Common myeloid progenitor, CD34-positive (primary cell): ENCODE measurements at regions not wholly inside any gene's neighbourhood (a gene's known extent, or its start where the extent isn't known, plus 50 kb on each side); places are given as distances from the start of the nearest gene placed in this dataset.
"Not testable (repeated sequence)": the region's sequence is repeated elsewhere in the genome, so short reads cannot be mapped to it uniquely, and the experiment has no call there.

Experiments used
- CTCF ChIA-PET: fragments of 350-600 bp; sonication (Branson Sonifier 250); formaldehyde crosslinking; loops from one replicate; lab custom pipeline; 2021; ENCODE audit warnings: antibody characterized with exemption; lab: Charles Lee
- POLR2A ChIA-PET: fragments of 350-600 bp; sonication (Branson Sonifier 250); formaldehyde crosslinking; loops from one replicate; lab custom pipeline; 2021; ENCODE audit warnings: antibody characterized with exemption; lab: Charles Lee
- DNase-seq, 3 donors: peaks; one replicate each; pipeline versions ENCODE4 v3.0.0 to v3.0.0-alpha.2; 2013
- H3K27ac ChIP-seq, 2 experiments: 1 replicate in 1 of 2; 2 replicates in 1 of 2; pipeline ENCODE4 v1.7.0; 2013; ENCODE audit warnings: inconsistent platforms in 2 of 2, low read length in 2 of 2, mild to moderate bottlenecking in 2 of 2, low read depth in 1 of 2, moderate library complexity in 1 of 2; ENCODE audit not compliant: severe bottlenecking in 2 of 2, insufficient read depth in 1 of 2, poor library complexity in 1 of 2
- H3K27me3 ChIP-seq, 5 experiments: replicated peaks in 2 of 5; 1 replicate in 3 of 5; 2 replicates in 2 of 5; pipeline versions ENCODE4 v1.6.1 to v1.7.0; 2013; ENCODE audit warnings: low read length in 4 of 5, mild to moderate bottlenecking in 2 of 5, moderate library complexity in 2 of 5, inconsistent platforms in 1 of 5; ENCODE audit not compliant: insufficient read depth in 5 of 5, control insufficient read depth in 4 of 5
- H3K36me3 ChIP-seq, 4 experiments: 1 replicate in 2 of 4; 2 replicates in 2 of 4; pipeline versions ENCODE4 v1.6.1 to v1.7.0; 2013; ENCODE audit warnings: low read length in 3 of 4, control low read depth in 1 of 4, mild to moderate bottlenecking in 1 of 4; ENCODE audit not compliant: control insufficient read depth in 4 of 4, insufficient read depth in 4 of 4
- H3K4me1 ChIP-seq, 4 experiments: 1 replicate in 3 of 4; 2 replicates in 1 of 4; pipeline versions ENCODE4 v1.6.1 to v1.7.1; 2013; ENCODE audit warnings: low read length in 3 of 4, mild to moderate bottlenecking in 3 of 4, control low read depth in 1 of 4, inconsistent platforms in 1 of 4, moderate library complexity in 1 of 4; ENCODE audit not compliant: control insufficient read depth in 4 of 4, insufficient read depth in 4 of 4; ENCODE audit errors: control extremely low read depth in 1 of 4
- H3K4me3 ChIP-seq, 7 experiments: 1 replicate in 4 of 7; 2 replicates in 3 of 7; pipeline versions ENCODE4 v1.5.1 to v1.7.0; 2013; ENCODE audit warnings: mild to moderate bottlenecking in 7 of 7, low read length in 6 of 7, moderate library complexity in 6 of 7, inconsistent platforms in 2 of 7, low read depth in 2 of 7, control low read depth in 1 of 7; ENCODE audit not compliant: insufficient read depth in 4 of 7, control insufficient read depth in 1 of 7; ENCODE audit errors: extremely low read depth in 1 of 7
- H3K9me3 ChIP-seq, 5 experiments: 1 replicate in 4 of 5; 2 replicates in 1 of 5; pipeline versions ENCODE4 v1.6.1 to v1.7.1; 2013; ENCODE audit warnings: low read length in 4 of 5, mild to moderate bottlenecking in 2 of 5, inconsistent platforms in 1 of 5, low read depth in 1 of 5, moderate library complexity in 1 of 5; ENCODE audit not compliant: control insufficient read depth in 4 of 5, insufficient read depth in 2 of 5; ENCODE audit errors: control extremely low read depth in 1 of 5
- WGBS: methylation state at CpG from one replicate; pipeline ENCODE4 v1.1.5; 2013; ENCODE audit not compliant: insufficient coverage; 5-methylcytosine and 5-hydroxymethylcytosine counted together

DNA sequence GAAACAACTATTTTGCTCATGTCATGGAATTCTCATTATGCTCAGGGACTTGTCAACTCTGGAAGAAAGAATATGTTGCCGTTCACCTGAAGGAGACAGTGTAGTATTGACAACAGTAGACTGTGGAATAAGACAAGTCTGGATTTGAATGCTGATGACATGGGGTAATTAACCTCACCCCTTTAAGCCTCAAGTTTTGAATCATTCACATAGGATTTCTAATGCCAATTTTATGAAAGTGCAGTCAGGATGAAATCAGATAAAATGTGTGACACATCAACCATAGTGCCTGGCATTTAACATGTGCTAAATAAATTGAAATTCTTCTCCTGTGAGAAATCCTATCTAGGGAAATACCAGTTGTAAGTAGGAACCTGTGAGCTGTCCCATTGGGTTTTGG, 305.8 kb downstream of the KIF20B start:
- no peaks in the 10 kb centered on the region for H3K4me1 ChIP-seq
- peaks cover 0 to 4% (median 0%) of the 10 kb centered on the region in 5 experiments for H3K9me3 ChIP-seq
- POLR2A ChIA-PET, result no interaction called here
- no peak overlapping the region for H3K27ac ChIP-seq
- H3K27me3 ChIP-seq, result no peaks in the 10 kb centered on the region
- CTCF ChIA-PET, result no interaction called here
- H3K4me3 ChIP-seq, result no peak overlapping the region
- H3K36me3 ChIP-seq, result no peaks in the 10 kb centered on the region
- DNase-seq, result no peak
- whole genome bisulfite sequencing, result no CpG with 5 or more reads among the region's 1 CpG

DNA sequence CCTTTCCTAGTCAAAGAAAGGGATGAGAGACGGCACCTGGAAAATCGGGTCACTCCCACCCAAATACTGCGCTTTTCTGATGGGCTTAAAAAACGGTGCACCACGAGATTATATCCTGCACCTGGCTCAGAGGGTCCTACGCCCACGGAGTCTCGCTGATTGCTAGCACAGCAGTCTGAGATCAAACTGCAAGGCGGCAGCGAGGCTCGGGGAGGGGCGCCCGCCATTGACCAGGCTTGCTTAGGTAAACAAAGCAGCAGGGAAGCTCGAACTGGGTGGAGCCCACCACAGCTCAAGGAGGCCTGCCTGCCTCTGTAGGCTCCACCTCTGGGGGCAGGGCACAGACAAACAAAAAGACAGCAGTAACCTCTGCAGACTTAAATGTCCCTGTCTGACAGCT, 309.9 kb downstream of the KIF20B start:
- WGBS, result no CpG with 5 or more reads among the region's 14 CpGs

DNA sequence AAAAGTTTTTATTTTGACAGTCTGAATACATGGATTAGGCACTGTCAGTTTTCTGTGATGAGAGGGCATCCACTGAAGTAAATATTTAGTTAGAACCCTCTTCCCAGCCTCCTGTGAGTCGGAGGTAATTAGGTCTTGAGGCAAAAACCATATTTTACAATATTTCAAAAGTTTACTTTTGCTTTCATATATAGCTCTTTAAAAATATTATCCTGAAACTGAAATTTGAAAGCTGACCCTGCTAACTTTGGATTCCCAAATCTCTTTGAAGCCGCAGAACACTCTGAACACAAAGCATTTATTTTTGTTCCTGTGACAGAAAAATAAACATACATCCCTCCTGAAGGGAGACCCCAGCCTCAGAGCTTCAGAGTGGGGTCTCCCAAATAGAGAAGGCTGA, 317.4 kb downstream of the KIF20B start:
- 100% methylated on average over 1 of the region's 2 CpGs for WGBS
- CTCF ChIA-PET, result no interaction called here
- no peak for DNase-seq

More for the DNA sequence above, 309.9 kb downstream of the KIF20B start:
- H3K27ac ChIP-seq, H3K4me1 ChIP-seq, H3K27me3 ChIP-seq, H3K4me3 ChIP-seq, H3K36me3 ChIP-seq, POLR2A ChIA-PET, CTCF ChIA-PET, H3K9me3 ChIP-seq, DNase-seq: not testable (repeated sequence)

DNA sequence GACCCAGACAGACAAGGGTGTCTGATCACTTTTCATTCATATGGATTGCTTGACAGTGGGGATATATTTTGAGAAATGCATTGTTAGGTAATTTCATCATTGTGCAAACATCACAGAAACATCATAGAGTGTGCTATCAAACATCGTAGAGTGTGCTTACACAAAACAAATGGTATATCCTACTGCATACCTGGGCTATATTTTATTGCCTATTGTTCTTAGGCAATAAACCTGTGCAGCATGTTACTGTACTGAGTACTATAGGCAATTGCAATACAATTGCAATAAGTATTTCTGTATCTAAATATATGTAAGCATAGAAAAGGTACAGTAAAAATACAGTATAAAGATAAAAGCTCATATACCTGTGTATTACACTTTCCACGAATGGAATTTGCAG, 319.1 kb downstream of the KIF20B start:
- Histone ChIP-seq H3K27me3 (no peaks in the 10 kb centered on the region), H3K4me3 (no peak overlapping the region), H3K36me3 (no peaks in the 10 kb centered on the region), H3K9me3 (no peaks in the 10 kb centered on the region), H3K27ac (no peak overlapping the region), H3K4me1 (no peaks in the 10 kb centered on the region)
- ChIA-PET CTCF (no interaction called here), POLR2A (no interaction called here)
- DNase-seq, result no peak
- WGBS, result no CpG with 5 or more reads among the region's 2 CpGs

More for the DNA sequence above, 317.4 kb downstream of the KIF20B start:
- H3K27me3 ChIP-seq, result no peaks in the 10 kb centered on the region
- H3K9me3 ChIP-seq, result no peaks in the 10 kb centered on the region
- no peaks in the 10 kb centered on the region for H3K4me1 ChIP-seq
- no peak overlapping the region for H3K27ac ChIP-seq
- H3K36me3 ChIP-seq, result no peaks in the 10 kb centered on the region
- no peak overlapping the region for H3K4me3 ChIP-seq
- POLR2A ChIA-PET, result no interaction called here

DNA sequence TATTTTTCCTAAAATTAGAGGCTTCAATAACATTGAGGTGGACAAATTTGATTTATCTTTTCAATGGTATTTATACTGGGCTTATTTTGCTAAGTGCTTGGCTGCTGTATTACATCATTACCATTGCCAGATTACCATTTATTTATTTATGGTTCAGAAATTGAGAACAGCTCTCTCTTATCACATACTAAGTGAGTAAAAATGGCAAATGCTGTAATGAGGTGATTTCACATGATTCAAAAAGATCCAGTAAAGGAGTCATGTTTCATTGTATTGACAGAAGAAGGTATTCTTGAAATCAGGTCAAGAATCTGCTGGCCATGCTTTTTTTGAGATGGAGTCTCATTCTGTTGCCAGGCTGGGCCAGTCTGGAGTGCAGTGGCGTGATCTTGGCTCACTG, 322.6 kb downstream of the KIF20B start:
- no peak overlapping the region for H3K27ac ChIP-seq
- no peak for DNase-seq
- CTCF ChIA-PET, result no interaction called here
- H3K4me3 ChIP-seq, result no peak overlapping the region
- H3K4me1 ChIP-seq, result no peaks in the 10 kb centered on the region
- H3K27me3 ChIP-seq, result no peaks in the 10 kb centered on the region
- WGBS, result no CpG with 5 or more reads among the region's 1 CpG
- no peaks in the 10 kb centered on the region for H3K9me3 ChIP-seq
- POLR2A ChIA-PET, result no interaction called here
- H3K36me3 ChIP-seq, result no peaks in the 10 kb centered on the region

DNA sequence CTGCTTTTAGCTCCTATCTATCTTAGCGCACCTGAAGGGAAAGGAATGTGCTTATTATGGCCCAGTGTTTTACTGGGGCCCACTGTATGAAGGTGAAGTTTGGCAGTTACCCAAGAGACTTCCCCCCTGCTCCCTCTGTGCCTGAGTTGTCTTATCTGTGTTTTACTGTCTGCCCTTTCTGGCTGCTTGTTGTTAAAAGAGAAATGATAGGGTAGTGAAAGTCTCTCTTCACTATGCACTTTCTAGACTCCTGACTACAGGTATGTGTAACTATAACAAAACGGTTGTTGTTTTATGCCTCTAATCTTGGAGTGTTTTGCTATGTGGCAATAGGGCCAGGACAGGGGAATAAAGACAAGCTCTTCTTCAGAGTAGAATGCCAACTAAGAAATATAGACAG, 326.9 kb downstream of the KIF20B start:
- Histone ChIP-seq H3K27me3 (no peaks in the 10 kb centered on the region), H3K27ac (no peak overlapping the region), H3K4me1 (no peaks in the 10 kb centered on the region), H3K9me3 (peaks cover 0 to 3% (median 0%) of the 10 kb centered on the region in 5 experiments), H3K4me3 (no peak overlapping the region), H3K36me3 (no peaks in the 10 kb centered on the region)
- POLR2A ChIA-PET, result no interaction called here
- no peak for DNase-seq
- CTCF ChIA-PET, result no interaction called here
- WGBS, result 100% methylated on average over 1 of the region's 2 CpGs

DNA sequence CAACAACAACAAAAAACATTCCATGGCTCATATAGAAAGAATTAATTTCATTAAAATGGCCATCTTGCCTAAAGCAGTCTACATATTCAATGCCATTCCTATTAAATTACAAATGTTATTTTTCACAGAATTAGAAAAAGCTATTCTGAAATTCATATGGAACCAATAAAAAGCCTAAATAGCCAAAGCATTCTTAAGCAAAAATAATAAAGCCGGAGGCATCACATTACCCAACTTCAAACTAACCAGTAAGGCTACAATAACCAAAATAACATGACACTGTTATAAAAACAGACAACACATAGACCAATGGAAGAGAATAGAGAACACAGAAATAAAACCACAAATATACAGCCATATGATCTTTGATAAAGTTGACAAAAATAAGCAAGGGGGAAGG, 330.4 kb downstream of the KIF20B start:
- WGBS, result 100% methylated on average over 1 of the region's 1 CpG
- Histone ChIP-seq H3K36me3 (no peaks in the 10 kb centered on the region), H3K27ac (no peak overlapping the region), H3K4me3 (no peak overlapping the region), H3K27me3 (no peaks in the 10 kb centered on the region), H3K9me3 (peaks cover 0 to 3% (median 0%) of the 10 kb centered on the region in 5 experiments), H3K4me1 (no peaks in the 10 kb centered on the region)
- ChIA-PET POLR2A (no interaction called here), CTCF (no interaction called here)
- no peak for DNase-seq
